ENCODE measurements at regions not wholly inside any gene's neighbourhood (a gene's known extent, or its start where the extent isn't known, plus 50 kb on each side); places are given as distances from the start of the nearest gene placed in this dataset.
"Not testable (repeated sequence)": the region's sequence is repeated elsewhere in the genome, so short reads cannot be mapped to it uniquely, and the experiment has no call there.

DNA sequence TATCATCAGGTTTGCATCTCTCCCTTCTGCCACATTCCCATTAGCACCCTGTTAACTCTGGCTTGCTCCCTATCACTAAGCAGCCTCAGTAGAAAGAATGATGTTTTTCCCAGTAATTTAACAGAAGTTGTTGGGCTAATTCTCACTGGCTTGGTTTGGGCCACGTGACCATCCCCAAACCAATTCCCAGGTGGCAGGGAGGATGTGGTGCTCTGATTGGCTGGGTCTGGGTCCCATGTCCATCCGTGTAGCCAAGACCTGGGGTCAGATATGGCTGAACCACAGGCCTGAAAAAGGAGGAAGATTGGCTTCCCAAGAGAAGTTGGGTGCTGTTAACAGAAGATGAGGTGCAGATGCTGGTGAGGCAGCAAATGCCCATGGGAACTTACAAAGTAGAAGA lies 122.0 kb downstream of the BOD1 start:
- DNase-seq, result no peak

DNA sequence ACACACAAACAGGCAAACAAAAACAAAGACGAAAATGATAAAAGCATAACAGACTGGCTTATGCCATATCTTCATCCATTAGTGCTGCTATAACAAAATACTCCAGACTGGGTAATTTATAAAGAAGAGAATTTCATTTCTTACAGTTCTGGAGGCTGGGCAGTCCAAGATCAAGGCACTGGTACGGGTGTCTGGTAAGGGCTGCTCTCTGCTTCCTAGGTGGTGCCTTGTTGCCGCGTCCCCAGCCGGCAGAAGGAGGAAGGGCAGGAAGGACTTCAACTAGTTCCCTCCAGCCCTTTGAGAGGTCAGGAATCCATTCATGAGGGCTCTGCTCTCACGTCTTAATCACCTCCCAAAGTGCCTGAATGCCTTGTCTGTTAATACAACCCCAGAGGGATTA lies 122.6 kb downstream of the BOD1 start:
- DNase-seq, result no peak

DNA sequence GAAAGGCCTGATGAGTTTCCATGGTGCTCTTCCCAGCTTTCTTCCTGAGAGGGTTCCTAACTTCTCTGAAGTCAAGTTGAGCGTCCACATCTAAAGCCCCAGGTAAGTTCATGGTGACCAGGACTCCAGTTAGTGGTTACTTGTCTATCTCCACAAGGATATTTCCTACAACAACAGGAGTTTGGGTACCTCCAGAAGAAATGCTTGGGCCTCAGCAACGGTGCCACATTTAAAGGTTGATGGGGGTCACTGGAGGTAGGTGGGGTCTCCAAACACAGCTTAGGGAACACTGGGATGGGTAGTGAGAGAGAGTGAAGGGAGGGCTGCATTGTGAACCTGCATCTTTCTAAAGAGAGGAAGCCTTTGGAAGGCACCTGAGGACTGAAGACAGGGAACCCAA lies 123.4 kb downstream of the BOD1 start:
- no peak for DNase-seq

DNA sequence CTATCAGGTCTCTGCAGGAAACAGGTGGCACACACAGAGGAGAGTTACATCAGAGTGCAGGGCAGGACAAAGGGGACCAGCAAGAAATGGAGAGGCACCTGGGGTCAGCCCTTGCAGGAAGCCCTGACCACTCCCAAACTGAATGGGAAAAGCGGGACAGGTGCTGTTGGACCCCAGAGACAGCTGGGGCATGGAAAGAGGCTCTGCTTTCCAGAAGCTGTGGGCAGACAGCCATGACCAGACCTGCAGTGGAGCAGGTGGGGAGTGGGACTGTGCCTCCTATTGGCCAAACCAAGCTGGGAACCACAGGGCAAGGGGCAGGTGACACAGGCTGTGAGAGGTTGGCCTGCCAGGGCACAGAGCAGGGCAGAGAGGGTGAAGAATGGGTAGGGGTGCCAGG lies 125.8 kb downstream of the BOD1 start:
- DNase-seq, result no peak

DNA sequence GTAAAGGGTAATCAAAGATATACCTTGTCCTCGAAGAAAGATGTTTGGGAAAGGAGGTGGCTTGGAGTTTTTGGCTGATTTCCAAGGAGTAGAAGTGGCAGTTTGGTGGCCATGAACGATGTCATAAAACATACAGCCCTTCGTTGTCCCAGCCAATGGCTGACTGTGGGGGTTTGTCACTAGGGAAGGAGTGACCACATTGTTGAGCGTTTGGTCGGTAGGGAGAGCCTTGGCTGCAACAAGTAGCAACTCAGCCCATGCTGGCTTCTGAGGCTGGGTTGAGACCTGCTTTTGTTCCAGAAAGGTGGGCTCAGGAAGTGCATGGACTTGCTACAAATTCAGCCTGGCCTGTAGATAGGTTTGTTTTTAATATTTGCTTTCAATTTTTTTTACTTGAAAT lies 128.3 kb downstream of the BOD1 start:
- no peak for DNase-seq

DNA sequence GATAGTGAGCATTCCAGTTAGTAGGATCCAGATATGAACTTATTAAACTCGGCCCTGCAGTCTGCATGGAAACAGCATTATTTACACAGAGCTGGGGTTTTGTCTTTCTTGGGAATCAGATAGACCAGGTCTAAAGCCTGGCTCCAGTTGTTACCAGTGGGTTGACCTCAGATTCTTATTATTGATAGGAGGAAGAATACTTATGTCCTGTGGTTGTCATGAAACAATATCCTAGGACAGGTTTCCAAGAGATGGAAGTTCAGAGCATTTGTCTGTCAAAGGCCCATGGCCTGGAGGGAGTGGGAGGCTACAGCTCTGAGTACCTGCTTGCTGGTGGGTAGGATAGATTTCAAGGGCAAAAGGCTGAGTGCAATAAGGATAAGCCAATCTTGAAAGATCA lies 129.2 kb downstream of the BOD1 start:
- no peak for DNase-seq

DNA sequence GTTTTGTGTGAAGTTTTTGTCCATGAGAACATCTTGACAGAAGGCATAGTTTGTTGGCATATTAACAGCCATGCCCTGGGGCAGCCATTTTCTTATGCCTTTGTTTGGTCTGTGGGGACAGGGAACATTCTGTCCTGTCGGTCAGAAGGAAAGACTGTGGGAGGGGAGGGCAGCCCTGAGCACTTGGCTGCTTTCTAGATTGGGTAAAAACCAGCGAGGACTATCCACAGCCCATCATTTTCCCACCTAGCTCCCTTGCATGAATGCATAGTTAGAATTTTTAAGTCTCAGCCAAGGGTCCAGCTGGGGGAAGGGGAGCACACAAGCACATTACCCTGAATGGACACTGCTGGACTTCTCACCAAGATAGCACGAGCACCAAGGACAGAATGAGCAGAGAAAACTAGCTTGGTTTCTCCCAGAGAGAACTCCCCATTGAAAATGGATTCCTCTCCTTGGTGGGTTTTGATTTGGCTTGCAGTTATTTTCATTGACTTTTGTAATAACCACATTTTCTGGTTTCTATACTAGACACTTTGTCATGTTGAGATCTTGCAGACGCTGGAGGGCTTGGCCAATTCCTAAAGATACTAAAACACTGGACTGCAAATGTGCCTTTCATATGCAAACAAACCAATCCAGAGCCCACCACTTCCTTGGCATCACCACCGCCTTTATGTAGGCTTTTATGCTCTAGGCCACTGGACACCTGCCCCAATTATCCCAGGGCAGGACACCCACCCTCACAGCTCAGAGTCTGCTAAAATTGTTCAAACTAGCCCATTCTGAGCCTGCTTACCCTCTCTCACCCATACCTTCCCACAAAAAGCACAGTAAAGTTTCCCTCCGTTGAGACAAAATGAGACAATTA lies 129.9 kb downstream of the BOD1 start:
- no peak for DNase-seq

DNA sequence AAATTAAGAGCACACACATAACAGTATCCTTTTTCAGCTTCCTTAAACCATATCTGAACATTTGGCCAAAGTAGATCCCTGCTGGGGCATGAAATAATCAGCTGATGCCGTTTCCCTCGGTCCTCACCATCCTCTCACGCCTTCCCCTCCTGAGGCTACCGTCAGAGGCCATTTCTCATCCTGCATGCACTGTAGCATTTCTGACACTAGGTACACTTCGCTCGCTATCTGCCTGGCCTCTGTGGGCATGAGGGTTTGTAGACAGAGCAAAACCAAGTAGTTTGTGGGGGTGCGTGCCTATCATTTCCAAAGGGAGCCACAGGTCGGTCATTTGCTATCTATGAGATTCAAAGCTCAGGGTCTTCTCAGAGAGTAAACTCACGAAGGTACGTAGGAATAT lies 131.9 kb downstream of the BOD1 start:
- DNase-seq, result no peak

DNA sequence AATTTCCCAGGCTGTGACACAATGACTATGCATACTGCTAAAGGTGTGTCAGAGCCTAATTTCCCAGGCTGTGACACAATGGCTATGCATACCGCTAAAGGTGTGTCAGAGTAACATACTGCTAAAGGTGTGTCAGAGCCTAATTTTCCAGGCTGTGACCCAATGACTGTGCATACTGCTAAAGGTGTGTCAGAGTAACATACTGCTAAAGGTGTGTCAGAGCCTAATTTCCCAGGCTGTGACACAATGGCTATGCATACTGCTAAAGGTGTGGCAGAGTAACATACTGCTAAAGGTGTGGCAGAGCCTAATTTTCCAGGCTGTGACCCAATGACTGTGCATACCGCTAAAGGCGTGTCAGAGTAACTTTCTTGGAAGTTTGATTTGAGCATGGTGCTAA lies 132.9 kb downstream of the BOD1 start:
- DNase-seq, result not testable (repeated sequence)

DNA sequence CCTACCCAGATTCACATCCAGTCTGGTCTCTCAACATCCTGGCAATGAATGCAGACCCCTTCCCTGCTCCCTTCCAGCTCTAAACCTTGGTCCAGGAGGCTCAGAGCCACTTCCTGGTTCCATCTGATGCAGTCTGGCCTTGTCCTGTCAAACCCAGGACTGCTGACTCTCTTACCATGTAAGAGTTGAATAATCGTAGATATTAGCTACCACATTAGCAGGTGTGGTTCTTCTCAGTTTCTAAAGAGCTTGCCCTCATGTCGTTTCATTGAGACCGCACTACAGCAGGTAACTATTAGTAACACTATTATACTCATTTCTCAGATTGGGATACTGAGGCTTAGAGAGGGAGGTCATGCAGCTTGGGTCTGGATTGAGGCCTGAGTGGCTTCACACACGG lies 133.3 kb downstream of the BOD1 start:
- no peak for DNase-seq

DNA sequence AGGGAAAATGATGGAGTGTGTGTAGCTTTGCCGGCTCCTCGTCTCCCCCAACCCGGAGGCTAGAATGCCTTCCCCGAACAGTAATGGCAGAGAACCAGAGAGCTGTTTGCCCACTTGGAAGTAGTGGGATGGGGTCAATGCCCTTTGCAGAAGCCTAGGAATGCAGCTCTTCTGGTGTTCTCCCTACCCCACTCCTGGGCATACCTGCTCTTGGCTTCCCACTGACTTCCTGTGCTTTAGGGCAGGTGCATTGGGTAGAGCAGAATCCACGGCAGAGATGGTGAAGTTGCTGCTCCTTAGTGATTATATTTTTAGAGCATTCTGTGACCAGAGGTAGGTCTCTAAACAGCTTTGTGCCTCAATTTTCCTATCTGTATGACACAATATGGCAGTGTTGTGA lies 134.6 kb downstream of the BOD1 start:
- DNase-seq, result no peak

DNA sequence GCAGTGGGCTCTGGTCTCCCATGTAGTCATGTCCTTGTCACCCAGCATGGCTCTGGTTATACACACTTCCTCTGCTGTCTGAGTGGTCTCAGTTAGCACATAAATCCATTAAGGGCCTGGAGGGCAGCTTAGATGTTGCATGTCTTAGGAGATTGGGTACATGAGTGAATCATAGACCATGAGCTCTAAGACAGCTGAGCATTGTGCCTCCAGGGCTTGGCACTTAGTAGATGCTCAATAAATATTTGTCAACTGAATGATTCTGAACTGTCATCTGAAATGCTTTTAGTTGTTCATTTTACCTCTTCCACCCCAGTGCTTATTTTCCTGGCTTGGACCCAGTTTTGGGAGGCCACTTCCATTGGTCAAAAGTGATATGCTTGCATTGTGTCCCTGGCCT lies 135.6 kb downstream of the BOD1 start:
- no peak for DNase-seq

DNA sequence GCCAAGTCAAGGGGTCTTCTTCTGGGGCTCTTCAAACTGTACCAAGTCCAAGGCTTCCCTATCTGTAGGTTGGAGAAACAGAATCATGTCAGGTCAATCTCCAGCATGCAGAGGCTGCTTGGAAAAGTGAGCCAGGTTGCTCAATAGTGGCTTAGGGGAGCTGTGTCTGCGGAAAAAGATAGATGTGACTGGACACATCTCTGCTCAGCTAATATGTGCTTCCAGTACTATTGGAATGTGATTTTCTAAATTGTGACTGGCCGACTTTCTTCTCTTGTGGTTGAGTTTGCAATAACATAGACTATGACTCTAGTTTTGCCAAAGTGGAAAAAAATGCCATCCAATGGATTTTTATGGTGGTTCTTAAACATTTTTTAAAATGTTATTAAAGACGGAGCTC lies 136.7 kb downstream of the BOD1 start:
- no peak for DNase-seq

DNA sequence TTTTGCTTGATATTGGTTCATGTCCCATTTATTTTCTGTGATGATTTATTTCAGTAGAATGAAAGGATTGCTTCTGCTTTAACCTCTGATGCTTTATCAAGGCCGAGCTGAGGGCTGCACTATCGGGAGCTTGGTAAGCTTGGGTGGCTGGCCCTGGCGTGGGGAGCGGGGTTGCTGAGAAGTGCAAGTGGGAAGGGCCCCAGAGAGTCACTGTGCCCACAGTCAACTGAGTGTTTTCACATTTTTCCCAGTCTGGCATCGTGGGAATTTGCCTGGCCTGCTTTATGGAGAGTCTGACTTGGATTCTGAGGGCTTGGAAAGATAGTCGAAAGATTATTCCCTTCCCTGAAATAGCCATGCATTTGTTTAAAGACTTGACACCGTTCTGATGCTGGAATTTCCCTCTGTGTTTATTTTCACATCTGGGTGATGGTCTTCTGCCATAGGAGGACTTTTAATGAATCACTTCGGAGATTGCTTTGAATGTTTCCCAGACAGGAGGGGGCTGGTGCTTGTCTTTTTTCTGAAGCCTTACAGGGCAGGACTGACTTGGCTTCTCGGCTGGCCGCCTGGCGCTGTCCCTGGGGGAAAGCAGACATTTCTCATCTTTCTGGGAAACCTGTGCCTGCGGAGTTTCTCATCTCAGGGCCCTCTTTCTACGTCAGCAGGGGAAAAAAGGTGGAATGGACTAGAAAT lies 139.0 kb downstream of the BOD1 start:
- DNase-seq, result no peak

DNA sequence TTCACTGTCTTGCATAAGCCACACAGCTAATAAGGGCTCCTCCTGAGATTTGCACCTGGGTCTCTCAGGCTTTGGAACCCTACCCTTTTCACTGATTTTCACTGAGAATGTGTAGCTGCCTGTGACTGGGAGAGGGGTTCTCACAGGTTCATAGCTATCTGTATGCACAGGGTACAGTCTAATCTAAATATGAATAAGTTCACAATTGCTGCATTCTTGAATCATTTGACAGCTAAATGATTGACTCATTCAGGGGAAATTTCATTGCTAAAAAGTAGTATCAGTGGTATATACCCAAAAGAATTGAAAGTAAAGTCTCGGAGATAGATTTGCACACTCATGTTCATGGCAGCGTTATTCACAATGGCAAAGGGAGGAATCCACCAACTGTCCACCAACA lies 140.7 kb downstream of the BOD1 start:
- DNase-seq, result no peak

DNA sequence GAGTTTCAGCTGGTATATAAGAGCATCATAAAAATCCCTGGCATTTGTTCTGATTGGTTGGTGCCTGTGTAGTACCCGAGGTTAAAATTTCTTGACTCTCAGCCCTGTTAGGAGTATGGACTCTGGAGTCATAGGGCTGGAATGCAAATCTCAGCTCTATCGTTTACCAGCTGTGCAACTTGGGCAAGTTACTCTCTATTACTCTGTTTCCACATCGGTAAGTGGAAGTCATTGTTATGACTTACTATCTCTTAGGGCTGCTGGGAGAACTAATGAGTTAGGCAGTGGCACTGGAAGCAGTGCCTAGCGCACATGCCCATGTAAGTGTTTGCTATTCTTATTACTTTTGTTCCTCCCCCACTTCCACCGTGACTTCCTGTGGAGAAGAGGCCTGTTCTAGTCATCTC lies 141.6 kb downstream of the BOD1 start:
- DNase-seq, result no peak

DNA sequence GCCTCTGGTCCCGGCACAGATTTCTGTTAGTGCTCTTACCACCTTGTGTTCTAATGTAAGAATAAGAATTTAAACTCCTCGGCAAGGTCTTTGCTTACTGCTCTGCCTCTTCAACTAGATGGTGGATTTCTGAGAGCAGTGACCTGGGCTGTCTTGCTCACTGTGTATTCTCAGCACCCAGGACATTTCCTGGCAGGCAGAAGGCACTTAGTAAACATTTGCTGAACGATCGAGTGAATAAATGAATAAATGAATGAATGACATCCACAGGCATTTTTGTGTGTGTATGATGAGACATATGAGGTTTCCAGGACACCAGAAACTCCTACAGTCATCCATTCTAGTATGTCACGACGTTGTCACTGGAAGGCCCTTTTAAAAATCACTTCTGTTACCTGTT lies 143.2 kb downstream of the BOD1 start:
- DNase-seq, result no peak

DNA sequence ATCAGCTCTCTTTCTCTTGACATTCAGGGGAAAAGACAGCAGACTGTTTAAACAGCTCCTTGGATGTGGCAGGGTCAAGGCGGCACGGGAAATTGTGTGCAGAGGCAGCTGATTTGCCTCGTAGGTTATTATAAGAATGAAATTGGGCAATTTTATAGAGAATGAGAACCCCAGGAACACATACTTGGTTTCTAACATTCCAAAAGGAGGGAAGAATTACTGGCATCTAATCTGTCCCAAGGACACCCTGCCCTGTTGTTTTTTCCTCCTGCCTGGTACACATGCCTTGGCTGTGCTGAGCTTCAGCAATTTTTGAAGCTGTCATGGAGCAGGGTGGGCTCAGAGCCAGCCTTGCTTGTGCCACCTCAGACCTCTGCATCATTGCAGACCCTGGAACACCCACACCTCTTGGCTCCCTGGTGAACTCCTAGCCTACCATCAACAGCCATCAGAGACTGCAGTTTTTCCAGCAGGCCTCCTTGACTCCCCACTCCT lies 143.6 kb downstream of the BOD1 start:
- DNase-seq, result no peak

DNA sequence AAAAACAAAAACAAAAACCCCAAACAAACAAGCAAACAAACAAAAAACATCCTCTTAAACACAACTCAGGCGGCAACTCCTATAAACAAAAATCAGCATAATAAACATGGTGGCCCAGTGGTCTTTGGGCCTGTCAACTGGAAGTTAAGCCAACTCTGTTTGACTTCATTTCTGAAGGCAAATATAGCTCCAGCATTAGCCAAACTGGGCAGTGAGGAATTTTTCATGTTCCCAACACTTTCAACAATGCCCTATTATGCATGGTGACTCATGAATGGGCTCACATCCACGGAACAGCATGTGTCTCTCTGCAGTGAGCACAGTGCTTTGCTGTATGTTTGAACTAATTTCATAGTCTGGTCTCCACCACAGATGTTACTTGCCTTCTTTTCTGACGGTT lies 143.9 kb upstream of the STC2 start:
- no peak for DNase-seq

DNA sequence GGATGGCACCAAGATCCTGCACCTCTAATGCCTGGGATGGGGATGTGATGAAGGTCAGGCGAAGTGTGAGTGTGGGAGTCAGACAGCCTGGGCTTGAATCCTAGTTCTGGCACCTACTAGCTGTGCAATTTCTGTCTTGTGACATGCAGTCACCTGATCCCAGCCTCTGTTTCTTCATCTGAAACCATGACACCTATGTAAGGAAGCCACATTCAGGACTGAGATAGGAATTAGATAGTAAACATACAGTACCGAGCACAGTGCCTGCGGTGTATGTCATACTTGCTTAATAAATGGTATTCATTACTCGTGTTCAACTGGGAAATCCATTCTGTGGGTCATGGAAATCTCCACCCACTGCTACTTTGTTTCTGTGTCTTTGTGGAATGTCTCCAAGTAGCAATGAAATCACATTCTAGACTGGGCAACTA lies 140.6 kb upstream of the STC2 start:
- DNase-seq, result no peak

DNA sequence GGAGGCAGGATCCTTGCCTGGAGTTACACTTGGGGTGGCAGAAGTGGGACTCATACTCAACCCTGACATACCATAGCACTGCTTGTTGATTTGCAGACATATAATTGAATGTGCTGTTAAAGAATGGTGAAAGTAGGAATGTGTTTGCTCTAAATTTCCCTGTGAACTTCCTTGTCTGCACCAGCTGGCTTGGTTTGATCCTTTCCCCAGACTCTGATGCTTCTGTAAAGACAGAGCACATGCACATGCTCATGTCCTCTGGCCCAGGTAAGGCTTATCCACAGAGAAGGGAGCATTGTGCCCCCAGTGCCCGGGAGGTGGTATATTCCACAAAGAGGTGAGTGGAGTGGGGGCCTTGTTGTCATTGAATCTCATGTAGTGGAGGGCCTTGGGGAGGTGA lies 138.0 kb upstream of the STC2 start:
- DNase-seq, result no peak

DNA sequence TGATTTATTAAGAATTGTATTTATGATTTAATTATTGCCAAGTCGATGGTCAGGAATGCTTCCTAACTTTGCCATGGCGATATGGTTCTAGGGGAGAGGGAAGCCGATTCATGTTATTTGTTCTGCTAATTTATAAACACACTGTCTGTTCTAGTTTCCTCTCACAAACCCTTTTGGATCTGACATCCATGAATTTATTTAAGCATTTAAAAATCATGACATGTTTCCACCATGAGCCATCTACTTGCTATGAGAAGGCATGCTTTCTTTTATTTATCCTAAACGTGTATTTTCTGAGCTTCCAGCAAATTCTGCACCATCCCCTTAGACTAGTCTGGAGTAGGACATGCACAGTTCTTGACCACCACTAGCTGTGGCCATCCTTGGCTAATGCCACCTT lies 136.6 kb upstream of the STC2 start:
- DNase-seq, result no peak

DNA sequence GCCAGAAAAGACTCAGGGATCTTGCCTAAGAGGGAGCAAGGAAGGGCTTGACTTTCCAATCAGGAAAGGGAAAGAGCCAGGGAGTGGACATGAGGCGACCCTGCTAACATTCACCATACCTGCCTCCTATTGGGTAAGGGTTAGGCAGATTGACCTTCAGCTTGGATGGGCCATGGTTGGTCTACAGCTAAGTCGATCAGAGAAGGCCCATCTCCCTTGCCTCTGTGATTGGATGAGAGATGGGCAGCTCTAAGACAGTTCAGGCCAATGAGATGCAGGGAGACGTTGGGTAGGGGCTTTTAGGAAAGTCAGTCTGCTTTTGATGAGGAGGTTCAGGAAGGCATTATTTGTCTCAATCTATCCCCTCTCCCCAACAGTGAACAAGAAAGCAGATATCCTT lies 135.0 kb upstream of the STC2 start:
- DNase-seq, result no peak

DNA sequence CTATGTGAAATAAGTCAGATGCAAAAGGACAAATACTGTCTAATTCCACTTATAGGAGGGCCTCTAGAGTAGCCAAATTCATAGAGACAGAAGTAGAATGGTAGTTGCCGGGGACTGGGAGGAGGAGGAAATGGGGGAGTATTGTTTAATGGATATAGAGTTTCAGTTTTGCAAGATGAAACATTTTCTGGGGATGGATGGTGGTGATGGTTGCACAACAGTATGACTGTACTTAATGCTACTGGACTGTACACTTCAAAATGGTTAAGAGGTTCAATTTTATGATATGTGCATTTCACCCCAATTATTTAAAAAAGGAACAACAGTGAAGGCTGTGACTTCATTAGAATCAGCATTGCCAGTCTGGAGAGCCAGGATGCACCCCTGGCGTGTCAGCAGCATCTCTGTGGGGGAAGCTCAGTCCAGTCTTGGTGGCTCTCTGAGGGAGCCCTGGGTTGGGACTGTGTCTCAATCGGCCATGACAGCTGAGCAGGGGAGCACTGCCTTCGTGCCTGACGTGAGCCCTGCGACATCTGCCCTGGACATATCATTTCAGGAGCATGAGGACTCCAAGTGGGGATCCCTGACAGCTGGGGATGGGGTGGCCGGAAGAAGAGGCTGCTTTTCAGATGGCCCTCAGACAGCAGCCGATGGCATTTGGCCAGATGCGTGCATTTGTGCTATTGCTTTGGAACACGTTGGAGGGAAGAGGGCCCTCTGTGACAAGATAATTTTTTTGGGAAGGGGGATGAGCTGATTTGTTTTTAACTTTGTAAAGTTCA lies 130.8 kb upstream of the STC2 start:
- DNase-seq, result no peak
